ENCODE measurements at regions not wholly inside any gene's neighbourhood (a gene's known extent, or its start where the extent isn't known, plus 50 kb on each side); places are given as distances from the start of the nearest gene placed in this dataset.

- TF ChIP-seq CTCF (conservative IDR thresholded peaks at IDR 0.05; ENCODE audit: low read length) (no peak), EZH2phosphoT487 (IDR thresholded peaks at IDR 0.05; ENCODE audit: borderline replicate concordance, low read depth, low read length) (no peak)
Observed at GRCh38 chr7:153550173-153550572, 502.0 kb upstream of the DPP6 start.
